Neutrophil (primary cell): ENCODE measurements at regions not wholly inside any gene's neighbourhood (a gene's known extent, or its start where the extent isn't known, plus 50 kb on each side); places are given as distances from the start of the nearest gene placed in this dataset.
"Not testable (repeated sequence)": the region's sequence is repeated elsewhere in the genome, so short reads cannot be mapped to it uniquely, and the experiment has no call there.

Experiments
- H3K27ac ChIP-seq: fragments of 200-600 bp; sonication (generic); 2 replicates; pipeline ENCODE4 v1.5.1; 2016; ENCODE audit warnings: mild to moderate bottlenecking, moderate library complexity
- H3K27me3 ChIP-seq: fragments of 200-600 bp; sonication (generic); 2 replicates; pipeline ENCODE4 v1.6.0; 2016; ENCODE audit warnings: mild to moderate bottlenecking
- H3K36me3 ChIP-seq: fragments of 200-600 bp; sonication (generic); 2 replicates; pipeline ENCODE4 v1.5.1; 2017
- H3K4me1 ChIP-seq, 2 experiments: fragments of 200-600 bp in 1 of 2; sonication (generic) in 1 of 2; 1 replicate in 1 of 2; 2 replicates in 1 of 2; pipeline versions ENCODE4 v1.5.1 to v1.6.1; 2013 to 2016; ENCODE audit warnings: low read depth in 1 of 2, low read length in 1 of 2, mild to moderate bottlenecking in 1 of 2, moderate library complexity in 1 of 2; ENCODE audit not compliant: control insufficient read depth in 1 of 2, insufficient read depth in 1 of 2
- H3K4me3 ChIP-seq, 2 experiments: fragments of 200-600 bp in 1 of 2; sonication (generic) in 1 of 2; 1 replicate in 1 of 2; 2 replicates in 1 of 2; pipeline ENCODE4 v1.5.1; 2013 to 2016; ENCODE audit warnings: low read depth in 1 of 2, low read length in 1 of 2, mild to moderate bottlenecking in 1 of 2, moderate library complexity in 1 of 2
- H3K9me3 ChIP-seq: fragments of 200-600 bp; sonication (generic); 2 replicates; pipeline ENCODE4 v1.5.1; 2016
- TF ChIP-seq, protein P1 (sequence below): fragments of 200-600 bp; sonication (generic); IDR thresholded peaks from 2 replicates; pipeline ENCODE4 v1.5.1; 2016; ENCODE audit warnings: antibody characterized with exemption

- peaks cover 18% of the 10 kb centered on the region for H3K36me3 ChIP-seq
- no peaks in the 10 kb centered on the region for H3K4me1 ChIP-seq
- no peak overlapping the region for H3K4me3 ChIP-seq
- H3K27me3 ChIP-seq: no peaks in the 10 kb centered on the region
- no peaks in the 10 kb centered on the region for H3K9me3 ChIP-seq
- H3K27ac ChIP-seq: no peak overlapping the region
- TF ChIP-seq, protein P1, sequence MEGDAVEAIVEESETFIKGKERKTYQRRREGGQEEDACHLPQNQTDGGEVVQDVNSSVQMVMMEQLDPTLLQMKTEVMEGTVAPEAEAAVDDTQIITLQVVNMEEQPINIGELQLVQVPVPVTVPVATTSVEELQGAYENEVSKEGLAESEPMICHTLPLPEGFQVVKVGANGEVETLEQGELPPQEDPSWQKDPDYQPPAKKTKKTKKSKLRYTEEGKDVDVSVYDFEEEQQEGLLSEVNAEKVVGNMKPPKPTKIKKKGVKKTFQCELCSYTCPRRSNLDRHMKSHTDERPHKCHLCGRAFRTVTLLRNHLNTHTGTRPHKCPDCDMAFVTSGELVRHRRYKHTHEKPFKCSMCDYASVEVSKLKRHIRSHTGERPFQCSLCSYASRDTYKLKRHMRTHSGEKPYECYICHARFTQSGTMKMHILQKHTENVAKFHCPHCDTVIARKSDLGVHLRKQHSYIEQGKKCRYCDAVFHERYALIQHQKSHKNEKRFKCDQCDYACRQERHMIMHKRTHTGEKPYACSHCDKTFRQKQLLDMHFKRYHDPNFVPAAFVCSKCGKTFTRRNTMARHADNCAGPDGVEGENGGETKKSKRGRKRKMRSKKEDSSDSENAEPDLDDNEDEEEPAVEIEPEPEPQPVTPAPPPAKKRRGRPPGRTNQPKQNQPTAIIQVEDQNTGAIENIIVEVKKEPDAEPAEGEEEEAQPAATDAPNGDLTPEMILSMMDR: no peak
These were observed 109.2 kb downstream of the OSTF1 start for GRCh38 chr9:75197561-75197960.

DNA sequence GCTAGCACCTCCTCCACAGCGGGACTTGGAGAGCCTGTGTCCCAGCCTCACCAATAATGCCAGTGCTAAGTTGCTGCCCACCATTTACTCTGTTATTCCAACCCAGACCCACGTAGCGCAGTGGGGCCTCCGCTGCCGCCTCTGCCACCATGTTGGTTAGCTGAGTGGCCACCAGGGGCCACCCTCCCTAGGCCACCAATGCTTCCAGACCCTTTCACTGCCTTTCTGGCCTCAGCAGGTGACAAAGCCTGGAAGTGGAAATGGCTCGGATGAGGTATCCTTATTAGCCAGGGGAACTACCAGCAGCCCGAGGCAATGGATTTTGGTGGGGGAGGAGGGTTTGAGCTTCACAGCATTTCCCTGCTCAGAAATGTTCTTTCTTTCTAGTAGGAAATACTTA, 110.1 kb downstream of the OSTF1 start:
- Histone ChIP-seq H3K4me3 (no peak overlapping the region), H3K36me3 (peaks cover 18% of the 10 kb centered on the region), H3K9me3 (no peaks in the 10 kb centered on the region), H3K4me1 (no peaks in the 10 kb centered on the region), H3K27me3 (no peaks in the 10 kb centered on the region), H3K27ac (no peak overlapping the region)
- TF ChIP-seq, protein P1: no peak

DNA sequence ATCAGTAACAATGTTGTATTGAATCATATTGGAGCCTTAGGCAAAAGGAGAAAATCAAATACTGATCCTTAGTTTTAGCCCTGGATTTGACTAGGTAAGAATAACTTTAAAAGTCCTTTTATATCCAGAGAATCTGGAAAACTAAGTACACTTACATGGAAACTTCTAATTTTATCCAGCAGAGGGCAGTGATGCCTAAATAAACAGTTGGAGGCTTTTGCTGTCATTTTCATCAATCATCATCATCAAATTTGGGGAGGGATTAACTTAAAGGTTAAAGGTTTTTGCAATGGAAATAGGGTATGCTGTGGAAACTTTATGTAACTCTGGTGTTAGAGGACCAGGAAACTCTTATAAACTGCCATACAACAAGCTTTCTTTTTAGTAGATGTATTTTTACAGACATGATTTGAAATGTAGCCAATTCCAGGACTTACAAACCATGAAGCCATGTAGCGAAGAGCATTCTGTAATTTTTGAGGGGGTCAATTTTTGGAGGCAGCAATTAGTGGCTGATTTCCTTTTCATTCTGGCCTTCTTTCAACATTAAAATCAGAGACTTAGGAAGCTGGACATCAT, 112.7 kb downstream of the OSTF1 start:
- no peaks in the 10 kb centered on the region for H3K4me1 ChIP-seq
- no peaks in the 10 kb centered on the region for H3K9me3 ChIP-seq
- H3K27ac ChIP-seq: no peak overlapping the region
- no peak overlapping the region for H3K4me3 ChIP-seq
- peaks cover 11% of the 10 kb centered on the region for H3K36me3 ChIP-seq
- TF ChIP-seq, protein P1: no peak
- H3K27me3 ChIP-seq: no peaks in the 10 kb centered on the region

- no peaks in the 10 kb centered on the region for H3K27me3 ChIP-seq
- peaks cover 10% of the 10 kb centered on the region for H3K36me3 ChIP-seq
- no peak overlapping the region for H3K4me3 ChIP-seq
- H3K9me3 ChIP-seq: no peaks in the 10 kb centered on the region
- no peak overlapping the region for H3K27ac ChIP-seq
- TF ChIP-seq, protein P1: no peak
- H3K4me1 ChIP-seq: no peaks in the 10 kb centered on the region
These were observed 113.3 kb downstream of the OSTF1 start for GRCh38 chr9:75201480-75202209.

DNA sequence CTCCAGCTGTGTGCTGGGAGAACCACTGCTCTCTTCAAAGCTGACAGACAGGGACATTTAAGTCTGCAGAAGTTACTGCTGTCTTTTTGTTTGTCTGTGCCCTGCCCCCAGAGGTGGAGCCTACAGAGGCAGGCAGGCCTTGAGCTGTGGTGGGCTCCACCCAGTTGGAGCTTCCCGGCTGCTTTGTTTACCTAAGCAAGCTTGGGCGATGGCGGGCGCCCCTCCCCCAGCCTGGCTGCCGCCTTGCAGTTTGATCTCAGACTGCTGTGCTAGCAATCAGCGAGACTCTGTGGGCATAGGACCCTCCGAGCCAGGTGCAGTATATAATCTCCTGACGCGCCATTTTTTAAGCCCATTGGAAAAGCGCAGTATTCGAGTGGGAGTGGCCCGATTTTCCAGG, 119.7 kb downstream of the OSTF1 start:
- H3K27me3 ChIP-seq, H3K27ac ChIP-seq, H3K9me3 ChIP-seq, H3K4me3 ChIP-seq, H3K36me3 ChIP-seq, H3K4me1 ChIP-seq: not testable (repeated sequence)

GRCh38 chr9:75210215-75210614, 121.9 kb downstream of the OSTF1 start:
- H3K27me3 ChIP-seq: no peaks in the 10 kb centered on the region
- TF ChIP-seq, protein P1: no peak
- H3K4me3 ChIP-seq: no peak overlapping the region
- H3K36me3 ChIP-seq: no peaks in the 10 kb centered on the region
- H3K27ac ChIP-seq: no peak overlapping the region
- no peaks in the 10 kb centered on the region for H3K9me3 ChIP-seq
- H3K4me1 ChIP-seq: no peaks in the 10 kb centered on the region
